ENCODE measurements at regions not wholly inside any gene's neighbourhood (a gene's known extent, or its start where the extent isn't known, plus 50 kb on each side); places are given as distances from the start of the nearest gene placed in this dataset.

- CTCF ChIA-PET = no interaction called here
- POLR2A ChIA-PET = no interaction called here
- TF ChIP-seq, protein P1, sequence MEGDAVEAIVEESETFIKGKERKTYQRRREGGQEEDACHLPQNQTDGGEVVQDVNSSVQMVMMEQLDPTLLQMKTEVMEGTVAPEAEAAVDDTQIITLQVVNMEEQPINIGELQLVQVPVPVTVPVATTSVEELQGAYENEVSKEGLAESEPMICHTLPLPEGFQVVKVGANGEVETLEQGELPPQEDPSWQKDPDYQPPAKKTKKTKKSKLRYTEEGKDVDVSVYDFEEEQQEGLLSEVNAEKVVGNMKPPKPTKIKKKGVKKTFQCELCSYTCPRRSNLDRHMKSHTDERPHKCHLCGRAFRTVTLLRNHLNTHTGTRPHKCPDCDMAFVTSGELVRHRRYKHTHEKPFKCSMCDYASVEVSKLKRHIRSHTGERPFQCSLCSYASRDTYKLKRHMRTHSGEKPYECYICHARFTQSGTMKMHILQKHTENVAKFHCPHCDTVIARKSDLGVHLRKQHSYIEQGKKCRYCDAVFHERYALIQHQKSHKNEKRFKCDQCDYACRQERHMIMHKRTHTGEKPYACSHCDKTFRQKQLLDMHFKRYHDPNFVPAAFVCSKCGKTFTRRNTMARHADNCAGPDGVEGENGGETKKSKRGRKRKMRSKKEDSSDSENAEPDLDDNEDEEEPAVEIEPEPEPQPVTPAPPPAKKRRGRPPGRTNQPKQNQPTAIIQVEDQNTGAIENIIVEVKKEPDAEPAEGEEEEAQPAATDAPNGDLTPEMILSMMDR (IDR thresholded peaks at IDR 0.05; ENCODE audit: insufficient read depth, low read depth, low read length) = no peak
- no peak overlapping the region for H3K4me3 ChIP-seq (ENCODE audit: low read depth, low read length)
- H3K27me3 ChIP-seq (ENCODE audit: control insufficient read depth, insufficient read depth, low read length) = no peaks in the 10 kb centered on the region
- peak; percentile 72 for DNase-seq (ENCODE audit: low read depth)
- no peaks in the 10 kb centered on the region for H3K36me3 ChIP-seq (ENCODE audit: control insufficient read depth, insufficient read depth, low read length)
These were observed 906.9 kb upstream of the RAG2 start for GRCh38 chr11:37504921-37505320.

DNA sequence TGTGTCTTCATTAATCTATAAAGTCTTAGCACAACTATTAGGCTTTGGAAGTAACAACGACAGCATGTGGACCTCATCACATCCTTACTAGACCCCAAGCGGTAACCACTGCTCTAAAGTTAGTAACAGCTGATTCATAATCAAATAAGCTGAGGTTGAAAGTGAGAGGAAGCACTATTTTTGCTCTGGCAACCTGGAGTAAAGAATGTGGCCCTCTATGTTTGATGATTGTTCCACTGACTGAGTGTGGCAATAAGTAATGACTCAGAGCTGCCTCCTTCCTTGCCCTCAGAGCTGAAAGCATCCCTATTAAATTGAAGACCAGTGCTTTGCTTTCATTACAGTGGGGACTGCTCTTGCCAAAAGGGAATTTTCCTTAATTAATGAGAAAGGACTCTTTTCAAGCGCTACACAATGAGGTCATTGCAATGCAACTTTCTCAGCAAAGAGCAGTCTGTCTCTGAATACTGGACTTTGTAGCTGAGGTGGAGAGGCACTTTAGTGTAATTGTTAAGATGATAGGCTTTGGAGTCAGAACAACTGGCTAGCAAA, 906.1 kb upstream of the RAG2 start:
- CTCF ChIA-PET = interaction anchor here (0.6 kb wide), 2 partner anchors 12 to 796 kb away, joined by 3 read pairs; no protein-coding TSS in a partner anchor
- POLR2A ChIA-PET = no interaction called here
- Histone ChIP-seq H3K36me3 (ENCODE audit: control insufficient read depth, insufficient read depth, low read length) (no peaks in the 10 kb centered on the region), H3K27me3 (ENCODE audit: control insufficient read depth, insufficient read depth, low read length) (no peaks in the 10 kb centered on the region), H3K4me3 (ENCODE audit: low read depth, low read length) (no peak overlapping the region)
- TF ChIP-seq, protein P1 (IDR thresholded peaks at IDR 0.05; ENCODE audit: insufficient read depth, low read depth, low read length) = no peak
- peak; percentile 92 for DNase-seq (ENCODE audit: low read depth)

- POLR2A ChIA-PET = no interaction called here
- TF ChIP-seq, protein P1 (IDR thresholded peaks at IDR 0.05; ENCODE audit: insufficient read depth, low read depth, low read length) = no peak
- Histone ChIP-seq H3K4me3 (ENCODE audit: low read depth, low read length) (no peak overlapping the region), H3K27me3 (ENCODE audit: control insufficient read depth, insufficient read depth, low read length) (no peaks in the 10 kb centered on the region), H3K36me3 (ENCODE audit: control insufficient read depth, insufficient read depth, low read length) (no peaks in the 10 kb centered on the region)
- CTCF ChIA-PET = interaction anchor here (0.6 kb wide), 2 partner anchors 12 to 797 kb away, joined by 3 read pairs; no protein-coding TSS in a partner anchor
- no peak for DNase-seq (ENCODE audit: low read depth)
These were observed 905.5 kb upstream of the RAG2 start for GRCh38 chr11:37503411-37504059.

DNA sequence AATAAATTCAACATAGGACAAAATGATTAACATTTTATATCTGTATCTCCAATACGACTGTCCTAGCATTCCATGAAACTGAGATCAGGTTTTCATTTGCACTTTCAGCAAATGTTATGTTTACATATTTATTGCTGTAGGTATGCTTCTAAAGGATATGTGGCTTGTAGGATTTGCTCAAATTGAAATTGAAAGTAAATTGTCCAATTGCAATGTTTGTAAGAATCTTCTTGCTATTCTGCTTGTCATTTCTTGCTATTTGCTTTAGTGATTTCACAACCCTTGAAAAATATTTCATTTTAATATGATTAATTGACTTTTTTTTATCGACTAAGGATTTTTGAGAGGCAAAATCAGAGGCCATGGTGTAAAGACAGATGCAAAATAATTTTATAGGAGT, 904.2 kb upstream of the RAG2 start:
- no peaks in the 10 kb centered on the region for H3K27me3 ChIP-seq (ENCODE audit: control insufficient read depth, insufficient read depth, low read length)
- no peak for DNase-seq (ENCODE audit: low read depth)
- H3K4me3 ChIP-seq (ENCODE audit: low read depth, low read length) = no peak overlapping the region
- POLR2A ChIA-PET = no interaction called here
- TF ChIP-seq, protein P1 (IDR thresholded peaks at IDR 0.05; ENCODE audit: insufficient read depth, low read depth, low read length) = no peak
- no peaks in the 10 kb centered on the region for H3K36me3 ChIP-seq (ENCODE audit: control insufficient read depth, insufficient read depth, low read length)
- CTCF ChIA-PET = no interaction called here

DNA sequence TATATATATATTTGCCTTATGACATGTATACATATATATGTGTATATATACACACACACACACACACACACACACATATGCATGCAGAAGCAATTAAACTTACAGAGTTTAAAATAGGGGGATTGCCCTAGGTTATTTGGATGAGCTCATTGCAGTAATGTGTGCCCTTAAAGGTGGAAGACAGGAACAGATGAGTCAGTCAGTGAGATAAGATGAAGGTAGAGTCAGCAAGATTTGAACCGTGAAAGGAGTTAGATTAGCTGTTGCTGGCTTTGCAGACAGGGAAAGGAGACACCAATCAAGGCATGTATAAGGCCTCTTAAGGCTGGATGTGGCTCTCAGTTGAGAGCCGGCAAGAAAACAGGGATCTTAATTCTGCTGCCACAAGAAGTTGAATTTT, 902.4 kb upstream of the RAG2 start:
- CTCF ChIA-PET = interaction anchor here (1.0 kb wide), 1 partner anchor 9 kb away, joined by 3 read pairs; no protein-coding TSS in a partner anchor
- H3K4me3 ChIP-seq (ENCODE audit: low read depth, low read length) = no peak overlapping the region
- no peak for DNase-seq (ENCODE audit: low read depth)
- H3K27me3 ChIP-seq (ENCODE audit: control insufficient read depth, insufficient read depth, low read length) = no peaks in the 10 kb centered on the region
- H3K36me3 ChIP-seq (ENCODE audit: control insufficient read depth, insufficient read depth, low read length) = no peaks in the 10 kb centered on the region
- TF ChIP-seq, protein P1 (IDR thresholded peaks at IDR 0.05; ENCODE audit: insufficient read depth, low read depth, low read length) = no peak
- POLR2A ChIA-PET = no interaction called here
